ENCODE measurements at regions not wholly inside any gene's neighbourhood (a gene's known extent, or its start where the extent isn't known, plus 50 kb on each side); places are given as distances from the start of the nearest gene placed in this dataset.

DNA sequence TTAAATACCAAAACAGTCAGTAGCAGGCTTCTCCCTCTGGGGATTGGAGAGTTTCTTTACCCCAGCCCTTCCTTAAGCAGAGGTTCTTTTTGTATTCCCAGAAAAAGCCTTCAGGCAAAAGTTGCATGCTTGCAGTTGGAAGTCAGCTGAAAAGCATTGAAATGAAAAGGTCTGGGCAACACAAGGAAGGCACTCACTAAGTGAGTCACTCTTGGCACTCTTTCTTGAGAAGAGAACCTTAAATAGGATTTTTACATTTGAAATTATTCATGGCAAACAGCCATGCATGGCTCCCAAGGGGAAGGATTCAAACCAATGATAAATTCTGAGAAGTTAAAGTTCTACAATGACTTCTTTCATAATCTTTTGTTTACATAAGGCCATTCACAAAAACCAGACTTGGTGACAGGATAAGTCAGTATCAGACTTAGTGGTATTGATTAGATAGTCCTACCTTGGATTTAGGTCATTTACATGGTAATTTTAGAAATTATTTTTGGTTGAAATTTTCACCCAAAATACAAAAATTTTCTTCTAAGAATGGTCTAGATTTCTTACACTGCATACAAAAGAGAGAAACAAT is 2068.9 kb downstream of the PCDH7 start:
- Mint-ChIP-seq H3K4me3 (ENCODE audit: unreplicated experiment) (no peak overlapping the region), H3K4me1 (ENCODE audit: low read depth, unreplicated experiment) (no peaks in the 10 kb centered on the region), H3K27me3 (ENCODE audit: insufficient read depth, unreplicated experiment) (no peaks in the 10 kb centered on the region), H3K27ac (ENCODE audit: unreplicated experiment) (no peak overlapping the region), H3K36me3 (ENCODE audit: insufficient read depth, unreplicated experiment) (no peaks in the 10 kb centered on the region), H3K9me3 (ENCODE audit: unreplicated experiment) (no peaks in the 10 kb centered on the region)
- intact Hi-C loops (cut with micrococcal nuclease; ENCODE audit: unreplicated experiment): no loop called here
- CTCF ChIA-PET: no interaction called here
- no peak for DNase-seq
- H3K27me3 ChIP-seq (replicated peaks; ENCODE audit: control insufficient read depth, insufficient read depth, low read length): no peaks in the 10 kb centered on the region
- no peaks in the 10 kb centered on the region for H3K4me1 ChIP-seq
- TF ChIP-seq, protein P1, sequence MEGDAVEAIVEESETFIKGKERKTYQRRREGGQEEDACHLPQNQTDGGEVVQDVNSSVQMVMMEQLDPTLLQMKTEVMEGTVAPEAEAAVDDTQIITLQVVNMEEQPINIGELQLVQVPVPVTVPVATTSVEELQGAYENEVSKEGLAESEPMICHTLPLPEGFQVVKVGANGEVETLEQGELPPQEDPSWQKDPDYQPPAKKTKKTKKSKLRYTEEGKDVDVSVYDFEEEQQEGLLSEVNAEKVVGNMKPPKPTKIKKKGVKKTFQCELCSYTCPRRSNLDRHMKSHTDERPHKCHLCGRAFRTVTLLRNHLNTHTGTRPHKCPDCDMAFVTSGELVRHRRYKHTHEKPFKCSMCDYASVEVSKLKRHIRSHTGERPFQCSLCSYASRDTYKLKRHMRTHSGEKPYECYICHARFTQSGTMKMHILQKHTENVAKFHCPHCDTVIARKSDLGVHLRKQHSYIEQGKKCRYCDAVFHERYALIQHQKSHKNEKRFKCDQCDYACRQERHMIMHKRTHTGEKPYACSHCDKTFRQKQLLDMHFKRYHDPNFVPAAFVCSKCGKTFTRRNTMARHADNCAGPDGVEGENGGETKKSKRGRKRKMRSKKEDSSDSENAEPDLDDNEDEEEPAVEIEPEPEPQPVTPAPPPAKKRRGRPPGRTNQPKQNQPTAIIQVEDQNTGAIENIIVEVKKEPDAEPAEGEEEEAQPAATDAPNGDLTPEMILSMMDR (IDR thresholded peaks at IDR 0.05; ENCODE audit: insufficient read depth in 1 of 2, low read depth in 1 of 2, low read length in 1 of 2, severe bottlenecking in 1 of 2, unreplicated experiment in 1 of 2): no peak
- no peak overlapping the region for H3K4me3 ChIP-seq (ENCODE audit: low read depth, low read length)
- POLR2A ChIA-PET: no interaction called here
- no TSS peak for BruUV-seq (replicated peaks)
- no peaks in the 10 kb centered on the region for H3K36me3 ChIP-seq (ENCODE audit: control insufficient read depth, insufficient read depth, low read length)
- no peaks in the 10 kb centered on the region for H3K9me3 ChIP-seq

DNA sequence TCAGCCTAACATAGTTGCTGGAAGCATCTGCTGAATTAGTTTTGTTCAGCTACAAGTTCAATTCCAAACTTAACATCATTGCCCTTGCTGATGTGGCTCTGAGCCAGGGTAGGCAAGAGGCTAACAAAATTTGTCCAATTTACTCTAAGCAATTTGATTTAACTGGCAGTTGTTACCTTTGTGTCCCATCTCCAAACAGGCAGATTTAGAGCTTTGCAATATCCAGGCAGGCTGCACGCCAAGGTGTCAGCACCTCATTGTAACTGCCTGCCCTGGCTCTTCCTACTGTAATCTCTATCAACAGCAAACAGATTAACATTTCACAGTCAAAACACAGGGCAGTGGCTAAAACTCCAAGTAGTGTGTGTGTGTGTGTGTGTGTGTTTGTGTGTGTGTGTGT is 2070.6 kb downstream of the PCDH7 start:
- no TSS peak for BruUV-seq (replicated peaks)
- no peaks in the 10 kb centered on the region for H3K36me3 Mint-ChIP-seq (ENCODE audit: insufficient read depth, unreplicated experiment)
- CTCF ChIA-PET: no interaction called here
- Histone ChIP-seq H3K36me3 (ENCODE audit: control insufficient read depth, insufficient read depth, low read length) (no peaks in the 10 kb centered on the region), H3K27me3 (replicated peaks; ENCODE audit: control insufficient read depth, insufficient read depth, low read length) (no peaks in the 10 kb centered on the region), H3K9me3 (no peaks in the 10 kb centered on the region), H3K4me3 (ENCODE audit: low read depth, low read length) (no peak overlapping the region), H3K4me1 (no peaks in the 10 kb centered on the region)
- H3K4me3 Mint-ChIP-seq (ENCODE audit: unreplicated experiment): no peak overlapping the region
- POLR2A ChIA-PET: no interaction called here
- no peaks in the 10 kb centered on the region for H3K4me1 Mint-ChIP-seq (ENCODE audit: low read depth, unreplicated experiment)
- H3K27me3 Mint-ChIP-seq (ENCODE audit: insufficient read depth, unreplicated experiment): no peaks in the 10 kb centered on the region
- H3K9me3 Mint-ChIP-seq (ENCODE audit: unreplicated experiment): no peaks in the 10 kb centered on the region
- no peak for DNase-seq
- TF ChIP-seq, protein P1 (IDR thresholded peaks at IDR 0.05; ENCODE audit: insufficient read depth in 1 of 2, low read depth in 1 of 2, low read length in 1 of 2, severe bottlenecking in 1 of 2, unreplicated experiment in 1 of 2): no peak
- intact Hi-C loops (cut with micrococcal nuclease; ENCODE audit: unreplicated experiment): no loop called here
- H3K27ac Mint-ChIP-seq (ENCODE audit: unreplicated experiment): no peak overlapping the region

DNA sequence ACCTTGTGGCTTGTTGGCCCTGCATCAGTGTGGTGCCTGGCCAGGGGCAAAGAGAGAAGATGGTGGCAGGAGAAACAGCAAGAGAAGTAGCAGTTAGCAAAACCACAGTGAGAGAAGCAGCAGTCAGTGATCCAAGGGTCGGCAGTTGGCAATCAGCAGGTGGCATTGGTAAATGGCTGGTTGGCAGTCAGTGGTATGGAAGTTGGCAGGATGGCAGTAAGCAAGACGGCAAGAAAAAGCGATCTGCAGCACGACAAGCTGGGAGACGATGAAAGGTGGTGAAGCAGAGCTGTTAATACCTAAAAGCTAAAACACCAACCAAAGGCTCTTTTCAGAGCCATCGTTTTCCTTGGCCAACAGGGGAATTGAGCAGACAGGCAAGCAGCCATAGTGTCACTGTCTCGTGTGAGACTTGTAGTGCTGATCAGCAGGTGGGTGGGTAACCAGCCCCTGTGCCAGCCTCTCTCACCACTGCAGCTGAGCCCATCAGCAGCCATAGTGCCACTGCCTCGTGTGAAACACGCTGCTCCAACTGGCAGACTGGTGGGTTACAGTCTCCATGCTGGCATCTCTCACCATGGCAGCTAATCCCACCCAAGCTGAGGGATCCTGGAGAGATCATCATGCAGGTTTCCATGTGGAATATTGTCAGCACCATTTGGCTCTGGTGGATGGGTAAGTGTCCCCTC is 2078.4 kb downstream of the PCDH7 start:
- Histone ChIP-seq H3K36me3 (ENCODE audit: control insufficient read depth, insufficient read depth, low read length) (no peaks in the 10 kb centered on the region), H3K4me1 (no peaks in the 10 kb centered on the region), H3K9me3 (no peaks in the 10 kb centered on the region), H3K27me3 (replicated peaks; ENCODE audit: control insufficient read depth, insufficient read depth, low read length) (no peaks in the 10 kb centered on the region), H3K4me3 (ENCODE audit: low read depth, low read length) (no peak overlapping the region)
- DNase-seq: no peak
- Mint-ChIP-seq H3K4me1 (ENCODE audit: low read depth, unreplicated experiment) (no peaks in the 10 kb centered on the region), H3K9me3 (ENCODE audit: unreplicated experiment) (no peaks in the 10 kb centered on the region), H3K27ac (ENCODE audit: unreplicated experiment) (no peak overlapping the region), H3K4me3 (ENCODE audit: unreplicated experiment) (no peak overlapping the region), H3K27me3 (ENCODE audit: insufficient read depth, unreplicated experiment) (no peaks in the 10 kb centered on the region), H3K36me3 (ENCODE audit: insufficient read depth, unreplicated experiment) (no peaks in the 10 kb centered on the region)
- ChIA-PET POLR2A (no interaction called here), CTCF (no interaction called here)
- TF ChIP-seq, protein P1 (IDR thresholded peaks at IDR 0.05; ENCODE audit: insufficient read depth in 1 of 2, low read depth in 1 of 2, low read length in 1 of 2, severe bottlenecking in 1 of 2, unreplicated experiment in 1 of 2): no peak
- intact Hi-C loops (cut with micrococcal nuclease; ENCODE audit: unreplicated experiment): no loop called here
- no TSS peak for BruUV-seq (replicated peaks)

Measured in Caco-2 (cell line).